Chondrocyte (in vitro differentiated cells): ENCODE measurements at regions not wholly inside any gene's neighbourhood (a gene's known extent, or its start where the extent isn't known, plus 50 kb on each side); places are given as distances from the start of the nearest gene placed in this dataset.
"Not testable (repeated sequence)": the region's sequence is repeated elsewhere in the genome, so short reads cannot be mapped to it uniquely, and the experiment has no call there.

Source experiments
- DNase-seq: peaks from one replicate; pipeline ENCODE4 v3.0.0; 2021; ENCODE audit warnings: mixed read lengths, low spot score
- H3K27ac Mint-ChIP-seq: one replicate; pipeline ENCODE4 v1.8.0; 2021; ENCODE audit warnings: mild to moderate bottlenecking, moderate library complexity, mixed read lengths; ENCODE audit not compliant: unreplicated experiment
- H3K27me3 Mint-ChIP-seq: 2 replicates; pipeline ENCODE4 v1.8.0; 2021; ENCODE audit warnings: low read depth, mixed read lengths
- H3K36me3 Mint-ChIP-seq: 2 replicates; pipeline ENCODE4 v1.8.0; 2021; ENCODE audit warnings: low read depth, mixed read lengths
- H3K4me1 Mint-ChIP-seq: 2 replicates; pipeline ENCODE4 v1.8.0; 2021; ENCODE audit warnings: low read depth, mild to moderate bottlenecking, mixed read lengths
- H3K4me3 Mint-ChIP-seq: one replicate; pipeline ENCODE4 v1.8.0; 2021; ENCODE audit warnings: mild to moderate bottlenecking, moderate library complexity, mixed read lengths; ENCODE audit not compliant: unreplicated experiment
- H3K9me3 Mint-ChIP-seq: 2 replicates; pipeline ENCODE4 v1.8.0; 2021; ENCODE audit warnings: low read depth, mixed read lengths
- TF ChIP-seq, protein P1 (sequence below): fragments of 200-600 bp; sonication (generic); IDR thresholded peaks from 2 replicates; pipeline ENCODE4 v1.5.0; 2021; ENCODE audit warnings: antibody characterized with exemption, mild to moderate bottlenecking, moderate library complexity

DNA sequence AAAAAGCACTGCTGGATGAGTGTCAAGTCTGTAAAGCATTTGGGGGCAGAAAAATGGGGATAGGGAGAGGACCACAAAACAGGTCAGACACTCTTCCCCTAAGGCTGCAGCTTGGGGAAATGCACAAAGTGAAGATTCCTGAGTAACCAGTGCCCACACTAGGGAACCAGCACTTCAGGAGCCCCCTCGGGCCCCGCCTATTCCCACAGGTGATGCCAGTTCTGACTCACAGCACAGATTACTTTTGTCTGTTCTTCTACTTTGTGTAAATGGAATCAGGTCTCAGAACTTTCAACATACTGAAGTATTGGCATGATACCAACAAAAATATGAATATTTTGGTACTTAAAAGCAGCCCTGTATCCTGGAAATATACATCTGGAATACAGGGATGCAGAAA is 112.5 kb downstream of the ADRA2C start:
- DNase-seq: no peak
- H3K4me3 Mint-ChIP-seq: no peak overlapping the region

DNA sequence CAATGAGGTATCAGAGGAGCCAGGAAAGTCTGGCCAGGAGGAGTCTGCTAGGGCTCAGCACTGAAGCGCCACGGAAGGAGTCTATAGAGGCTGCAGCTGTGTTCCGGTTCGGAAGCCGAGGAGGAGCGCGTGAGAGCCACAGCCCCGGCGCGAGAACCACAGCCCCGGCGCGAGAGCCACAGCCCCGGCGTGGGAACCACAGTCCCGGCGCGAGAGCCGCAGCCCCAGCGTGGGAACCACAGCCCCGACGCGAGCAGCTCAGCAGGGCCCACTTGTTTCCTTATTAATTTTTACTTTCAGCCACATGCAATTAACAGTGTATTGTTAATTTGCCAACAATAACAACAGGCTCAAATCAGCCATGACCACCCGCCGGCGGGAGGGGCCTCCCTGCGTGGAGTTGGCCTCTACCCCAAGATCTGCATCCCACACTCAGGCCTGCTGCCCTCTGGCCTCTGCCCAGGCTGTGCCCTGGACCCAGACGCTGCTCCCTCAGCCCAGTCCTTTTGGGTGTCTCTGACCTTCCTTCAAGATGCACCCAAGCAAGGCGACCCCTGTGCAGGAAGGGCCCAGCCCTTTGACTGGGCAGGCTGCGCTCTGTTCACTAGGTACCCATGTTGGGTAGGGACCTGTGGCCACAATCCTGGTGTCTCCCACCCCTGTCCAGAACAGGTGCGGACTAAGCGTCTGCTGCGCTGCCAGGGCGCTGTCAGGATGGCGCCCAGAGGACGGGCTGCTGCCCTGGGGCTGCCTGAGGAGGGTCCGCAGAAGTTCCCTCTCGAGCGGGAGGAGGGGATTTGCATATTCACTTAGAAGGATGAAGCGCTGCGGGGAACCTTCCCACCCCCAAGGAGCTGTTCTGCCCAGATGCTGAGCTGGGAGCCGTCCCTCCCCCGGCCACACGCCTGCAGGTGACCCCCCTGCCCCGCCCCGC is 113.8 kb downstream of the ADRA2C start:
- TF ChIP-seq, protein P1, sequence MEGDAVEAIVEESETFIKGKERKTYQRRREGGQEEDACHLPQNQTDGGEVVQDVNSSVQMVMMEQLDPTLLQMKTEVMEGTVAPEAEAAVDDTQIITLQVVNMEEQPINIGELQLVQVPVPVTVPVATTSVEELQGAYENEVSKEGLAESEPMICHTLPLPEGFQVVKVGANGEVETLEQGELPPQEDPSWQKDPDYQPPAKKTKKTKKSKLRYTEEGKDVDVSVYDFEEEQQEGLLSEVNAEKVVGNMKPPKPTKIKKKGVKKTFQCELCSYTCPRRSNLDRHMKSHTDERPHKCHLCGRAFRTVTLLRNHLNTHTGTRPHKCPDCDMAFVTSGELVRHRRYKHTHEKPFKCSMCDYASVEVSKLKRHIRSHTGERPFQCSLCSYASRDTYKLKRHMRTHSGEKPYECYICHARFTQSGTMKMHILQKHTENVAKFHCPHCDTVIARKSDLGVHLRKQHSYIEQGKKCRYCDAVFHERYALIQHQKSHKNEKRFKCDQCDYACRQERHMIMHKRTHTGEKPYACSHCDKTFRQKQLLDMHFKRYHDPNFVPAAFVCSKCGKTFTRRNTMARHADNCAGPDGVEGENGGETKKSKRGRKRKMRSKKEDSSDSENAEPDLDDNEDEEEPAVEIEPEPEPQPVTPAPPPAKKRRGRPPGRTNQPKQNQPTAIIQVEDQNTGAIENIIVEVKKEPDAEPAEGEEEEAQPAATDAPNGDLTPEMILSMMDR: no peak
- DNase-seq: no peak
- Mint-ChIP-seq H3K27me3 (peaks cover 64% of the 10 kb centered on the region), H3K4me3 (no peak overlapping the region), H3K27ac (no peak overlapping the region), H3K4me1 (no peaks in the 10 kb centered on the region), H3K9me3 (peaks cover 14% of the 10 kb centered on the region), H3K36me3 (peaks cover 8% of the 10 kb centered on the region)

More for the DNA sequence above, 112.5 kb downstream of the ADRA2C start:
- H3K36me3 Mint-ChIP-seq: peaks cover 8% of the 10 kb centered on the region
- H3K27me3 Mint-ChIP-seq: peaks cover 61% of the 10 kb centered on the region
- no peak overlapping the region for H3K27ac Mint-ChIP-seq
- H3K4me1 Mint-ChIP-seq: no peaks in the 10 kb centered on the region
- peaks cover 14% of the 10 kb centered on the region for H3K9me3 Mint-ChIP-seq
- TF ChIP-seq, protein P1: no peak

DNA sequence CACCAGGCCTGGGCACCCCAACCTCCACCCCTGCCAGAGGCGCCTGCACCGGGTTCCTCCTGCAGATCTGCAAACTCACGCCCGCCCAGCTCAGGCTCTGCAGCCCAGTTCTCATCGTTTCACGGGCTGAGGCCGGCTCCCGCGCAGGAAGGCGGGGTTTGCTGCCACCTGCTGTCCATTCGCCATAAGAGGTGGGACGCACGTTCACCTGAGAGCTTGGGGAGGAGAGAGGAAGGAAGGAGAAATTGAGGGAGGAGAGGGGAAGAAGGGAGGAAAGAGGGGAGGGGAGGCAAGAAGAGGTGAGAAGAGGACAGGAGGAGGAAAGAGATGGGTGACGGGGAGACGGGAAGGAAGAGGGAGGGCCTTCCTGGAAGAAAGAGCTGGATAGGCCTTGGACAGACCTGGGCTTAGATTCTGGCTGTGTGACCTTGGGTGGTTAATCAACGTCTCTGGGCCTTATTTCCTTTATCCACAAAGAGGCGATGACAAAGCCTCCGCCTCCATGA is 114.5 kb downstream of the ADRA2C start:
- DNase-seq: no peak
- Mint-ChIP-seq H3K9me3 (peaks cover 14% of the 10 kb centered on the region), H3K4me1 (no peaks in the 10 kb centered on the region), H3K36me3 (peaks cover 8% of the 10 kb centered on the region), H3K27me3 (peaks cover 68% of the 10 kb centered on the region), H3K27ac (no peak overlapping the region), H3K4me3 (no peak overlapping the region)
- TF ChIP-seq, protein P1: peak; percentile 86

DNA sequence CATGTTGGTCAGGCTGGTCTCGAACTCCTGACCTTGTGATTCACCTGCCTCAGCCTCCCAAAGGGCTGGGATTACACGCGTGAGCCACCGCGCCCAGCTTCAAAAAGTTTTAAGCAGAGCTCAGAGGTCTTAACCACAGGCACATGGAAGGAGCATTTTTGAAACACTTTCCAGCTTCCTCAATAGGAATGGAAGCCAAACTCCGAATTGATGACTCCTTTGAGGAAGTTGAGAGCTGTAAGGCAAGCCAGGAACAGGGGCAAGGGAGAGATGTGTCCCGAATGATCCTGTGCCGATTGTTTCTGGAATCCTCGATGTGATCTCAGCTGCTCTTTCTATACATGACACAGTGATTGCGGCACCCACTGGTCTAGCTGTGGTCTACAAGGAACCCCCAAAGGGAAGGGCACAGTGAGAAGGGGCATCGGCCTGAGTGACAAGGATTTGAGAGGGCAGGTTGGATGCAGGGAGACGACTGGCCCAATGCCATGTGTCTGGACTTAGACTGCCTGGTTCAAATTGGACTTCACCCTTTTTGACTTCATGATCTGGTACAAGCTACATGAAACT is 116.2 kb downstream of the ADRA2C start:
- not testable (repeated sequence) for H3K4me1 Mint-ChIP-seq, H3K4me3 Mint-ChIP-seq, DNase-seq, H3K36me3 Mint-ChIP-seq, H3K27ac Mint-ChIP-seq
- Mint-ChIP-seq H3K9me3 (peaks cover 12% of the 10 kb centered on the region), H3K27me3 (peaks cover 79% of the 10 kb centered on the region)

DNA sequence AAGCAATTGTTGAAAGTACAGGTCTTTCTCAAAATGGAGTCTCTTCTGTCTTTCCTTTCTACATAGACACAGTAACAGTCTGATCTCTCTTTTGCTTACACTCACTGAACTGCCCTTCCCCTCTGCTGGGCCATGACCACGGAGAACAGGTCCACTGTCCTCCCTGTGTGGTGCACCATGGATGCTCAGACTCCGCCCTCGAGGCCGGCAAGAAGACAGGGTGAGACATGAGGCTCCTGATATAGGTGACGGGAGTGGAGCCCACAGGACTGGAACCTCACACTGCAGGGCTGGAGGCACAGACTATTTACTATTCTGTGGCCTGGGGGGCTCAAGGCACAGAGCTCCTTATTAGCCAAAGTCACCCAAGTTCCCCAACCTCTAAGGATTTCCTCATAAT is 118.1 kb downstream of the ADRA2C start:
- not testable (repeated sequence) for H3K4me1 Mint-ChIP-seq, H3K27ac Mint-ChIP-seq, DNase-seq, H3K9me3 Mint-ChIP-seq, H3K36me3 Mint-ChIP-seq, H3K4me3 Mint-ChIP-seq
- H3K27me3 Mint-ChIP-seq: peaks cover 64% of the 10 kb centered on the region

DNA sequence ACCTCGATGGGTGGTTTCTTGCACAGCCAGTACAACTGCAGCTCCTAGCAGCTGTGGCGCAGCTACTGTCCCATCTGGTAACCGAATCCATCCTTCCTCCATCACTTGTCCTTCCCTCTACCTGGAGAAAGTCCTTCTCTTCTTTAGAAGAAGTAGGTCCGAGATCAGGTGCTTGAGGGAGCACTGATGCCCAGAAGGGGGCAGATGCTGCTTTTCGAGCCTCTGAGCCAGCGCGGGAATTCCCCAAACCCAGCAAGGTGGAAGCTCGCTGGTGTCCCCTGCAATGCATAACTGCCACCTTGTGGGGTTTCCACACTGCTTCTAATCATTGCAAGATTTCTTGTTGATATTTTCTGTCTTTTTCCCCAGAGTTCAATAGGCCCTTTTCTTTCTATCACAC is 127.4 kb downstream of the ADRA2C start:
- H3K4me3 Mint-ChIP-seq, H3K4me1 Mint-ChIP-seq, DNase-seq, H3K9me3 Mint-ChIP-seq, H3K36me3 Mint-ChIP-seq, H3K27ac Mint-ChIP-seq: not testable (repeated sequence)
- TF ChIP-seq, protein P1: peak; percentile 62
- peaks cover 44% of the 10 kb centered on the region for H3K27me3 Mint-ChIP-seq

DNA sequence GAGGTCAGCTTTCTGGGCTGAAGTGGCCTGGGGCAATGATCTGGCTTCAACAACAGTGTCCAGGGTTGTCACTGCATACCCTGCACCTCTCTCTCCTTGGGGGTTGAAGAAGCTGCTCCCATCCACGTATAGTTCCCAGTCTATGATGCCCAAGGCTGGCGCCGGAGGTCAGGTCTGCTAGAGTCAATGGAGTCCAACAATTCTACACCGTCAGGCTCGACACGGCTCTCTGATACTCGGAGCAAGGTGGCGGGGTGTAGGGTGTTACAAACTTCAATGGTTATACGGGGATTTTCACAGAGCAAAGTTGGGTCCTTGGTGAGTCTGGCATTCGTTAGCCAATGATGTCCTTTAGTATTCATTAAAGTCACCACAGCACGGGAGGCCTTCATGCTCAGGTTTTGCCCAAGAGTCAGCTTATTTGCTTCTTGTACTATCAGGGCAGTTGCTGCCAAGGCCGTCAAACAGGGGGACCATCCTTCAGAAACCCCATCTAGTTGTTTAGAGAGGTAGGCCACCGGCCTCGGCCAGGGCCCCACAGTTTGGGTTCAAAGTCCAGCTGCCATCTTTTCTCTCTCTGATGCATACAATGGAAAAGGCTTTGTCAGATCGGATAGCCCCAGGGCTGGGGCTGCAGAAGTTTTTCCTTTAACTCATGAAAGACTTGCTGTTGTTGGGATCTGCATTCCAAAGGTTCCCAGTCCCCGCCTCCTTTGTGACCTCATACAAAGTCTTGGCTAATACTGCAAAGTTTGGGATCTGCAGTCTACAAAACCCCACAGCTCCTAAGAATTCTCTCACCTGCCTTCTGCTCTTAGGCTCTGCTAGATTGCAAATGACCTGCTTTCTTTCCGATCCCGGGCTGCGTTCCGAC is 128.1 kb downstream of the ADRA2C start:
- DNase-seq, H3K36me3 Mint-ChIP-seq, H3K4me3 Mint-ChIP-seq, H3K4me1 Mint-ChIP-seq, H3K27ac Mint-ChIP-seq, H3K9me3 Mint-ChIP-seq: not testable (repeated sequence)
- H3K27me3 Mint-ChIP-seq: peaks cover 41% of the 10 kb centered on the region
